Right ventricle myocardium superior (tissue), 1 donor: ENCODE measurements at regions not wholly inside any gene's neighbourhood (a gene's known extent, or its start where the extent isn't known, plus 50 kb on each side); places are given as distances from the start of the nearest gene placed in this dataset.
A peak's percentile ranks its signal among the peaks of the same experiment; 100 is the strongest.

Experiments used
- ATAC-seq: fragments of 200-7000 bp; cut with Tn5 transposase; one replicate; pipeline ENCODE4 v1.9.1; 2020; ENCODE audit warnings: mild to moderate bottlenecking; ENCODE audit not compliant: poor library complexity
- DNase-seq: peaks from one replicate; pipeline ENCODE4 v3.0.0-alpha.2; 2020
- intact Hi-C: fragments of 100-400 bp; cut with DNase I; formaldehyde crosslinking; loops from one replicate; pipeline ENCODE4 v1.11.2; 2022
- donor health status: DM: no; HTN: yes; CAD: no; lungs with severe emphysema.

- DNase-seq = no peak
- intact Hi-C loops = no loop called here
- no peak for ATAC-seq
Observed at GRCh38 chr2:172658945-172659344, 76.7 kb upstream of the RAPGEF4 start.

GRCh38 chr2:172662099-172662498 lies 73.5 kb upstream of the RAPGEF4 start:
- ATAC-seq = no peak
- no peak for DNase-seq
- intact Hi-C loops = no loop called here

- intact Hi-C loops = no loop called here
- no peak for DNase-seq
- ATAC-seq = no peak
Observed at GRCh38 chr2:172664766-172665165, 70.9 kb upstream of the RAPGEF4 start.

- intact Hi-C loops = no loop called here
- DNase-seq (no peak), ATAC-seq (no peak)
Observed at GRCh38 chr2:172667581-172668325, 67.9 kb upstream of the RAPGEF4 start.

GRCh38 chr2:172671501-172671900 lies 64.1 kb upstream of the RAPGEF4 start:
- ATAC-seq (no peak), DNase-seq (no peak)
- intact Hi-C loops = no loop called here

- intact Hi-C loops = no loop called here
- no peak for ATAC-seq
Observed at GRCh38 chr2:172672114-172672513, 63.5 kb upstream of the RAPGEF4 start.

GRCh38 chr2:172673056-172673683 lies 62.5 kb upstream of the RAPGEF4 start:
- no peak for DNase-seq
- intact Hi-C loops = no loop called here
- ATAC-seq = no peak

More at GRCh38 chr2:172672114-172672513, 63.5 kb upstream of the RAPGEF4 start:
- no peak for DNase-seq

- intact Hi-C loops = no loop called here
- DNase-seq (peak; percentile 63), ATAC-seq (peak; percentile 77)
Observed at GRCh38 chr2:172674034-172674967, 61.3 kb upstream of the RAPGEF4 start.

GRCh38 chr2:172674968-172675303 lies 60.7 kb upstream of the RAPGEF4 start:
- ATAC-seq (no peak), DNase-seq (no peak)
- intact Hi-C loops = no loop called here

GRCh38 chr2:172677363-172677762 lies 58.3 kb upstream of the RAPGEF4 start:
- intact Hi-C loops = no loop called here

GRCh38 chr2:172680436-172681068 lies 55.1 kb upstream of the RAPGEF4 start:
- no peak for ATAC-seq
- intact Hi-C loops = no loop called here
- no peak for DNase-seq

More at GRCh38 chr2:172677363-172677762, 58.3 kb upstream of the RAPGEF4 start:
- no peak for ATAC-seq
- no peak for DNase-seq

GRCh38 chr2:172685467-172685866 lies 50.2 kb upstream of the RAPGEF4 start:
- DNase-seq (no peak), ATAC-seq (no peak)
- intact Hi-C loops = no loop called here
